HepG2 (cell line): ENCODE measurements at regions not wholly inside any gene's neighbourhood (a gene's known extent, or its start where the extent isn't known, plus 50 kb on each side); places are given as distances from the start of the nearest gene placed in this dataset.

Experiments used
- ATAC-seq: fragments of 200-7000 bp; cut with Tn5 transposase; 3 replicates; pipeline ENCODE4 v1.9.1; 2020; ENCODE audit warnings: mild to moderate bottlenecking, moderate library complexity
- BruUV-seq: library from RNA; stranded (reverse); fragments of 400-500 nt; replicated peaks from 2 replicates; lab custom pipeline; 2021; lab: Mats Ljungman, UMichigan
- CTCF ChIA-PET: fragments of 300-600 bp; formaldehyde crosslinking; extraction: SDS; loops from one replicate; lab custom pipeline; 2021; ENCODE audit warnings: low total read pairs, inconsistent platforms, low intra/inter-chr PET ratio; lab: Yijun Ruan, JAX
- POLR2A ChIA-PET: fragments of 350-600 bp; sonication (Branson Sonifier 250); formaldehyde crosslinking; loops from one replicate; lab custom pipeline; 2020; ENCODE audit warnings: antibody characterized with exemption, inconsistent platforms; lab: Yijun Ruan, JAX
- DNase-seq: peaks from one replicate; pipeline ENCODE4 v3.0.0-alpha.2; 2015; ENCODE audit warnings: low spot score
- FAIRE-seq: peaks from 3 replicates; lab custom pipeline; 2011; peaks lifted over from hg19 to GRCh38; lab: Jason Lieb, UNC
- H2AFZ ChIP-seq: one replicate; pipeline ENCODE4 v1.6.1; 2011; ENCODE audit warnings: low read length, inconsistent platforms
- H3K27ac ChIP-seq: fragments of 300-600 bp; 3 replicates; pipeline ENCODE4 v1.8.0; 2011; ENCODE audit warnings: mixed run types, mild to moderate bottlenecking, mixed read lengths, low read length, inconsistent platforms; ENCODE audit not compliant: insufficient read depth; ENCODE audit errors: extremely low read length
- H3K27me3 ChIP-seq, 2 experiments: fragments of 200-600 bp in 1 of 2; 2 replicates in 1 of 2; 3 replicates in 1 of 2; pipeline versions ENCODE4 v1.6.0 to v1.8.0; 2011; ENCODE audit warnings: low read length in 2 of 2, mild to moderate bottlenecking in 2 of 2, moderate library complexity in 2 of 2, inconsistent platforms in 1 of 2; ENCODE audit not compliant: insufficient read depth in 2 of 2, control insufficient read depth in 1 of 2
- H3K36me3 ChIP-seq, 2 experiments: fragments of 200-600 bp in 1 of 2; replicated peaks in 1 of 2; 2 replicates in 1 of 2; 3 replicates in 1 of 2; pipeline versions ENCODE4 v1.5.1 to v1.8.0; 2011; ENCODE audit warnings: low read length in 2 of 2, inconsistent platforms in 1 of 2; ENCODE audit not compliant: insufficient read depth in 2 of 2, control insufficient read depth in 1 of 2
- H3K4me1 ChIP-seq: 2 replicates; pipeline ENCODE4 v1.5.1; 2012; ENCODE audit warnings: low read length, inconsistent platforms; ENCODE audit not compliant: insufficient read depth
- H3K4me2 ChIP-seq: 2 replicates; pipeline ENCODE4 v1.6.0; 2011; ENCODE audit warnings: low read depth, low read length, inconsistent platforms
- H3K4me3 ChIP-seq, 3 experiments: fragments of 200-600 bp in 1 of 3; sonication (generic), shearing (Covaris generic) in 1 of 3; replicated peaks in 1 of 3; 2 replicates each; pipeline ENCODE4 v1.5.1; 2011 to 2016; ENCODE audit warnings: low read length in 3 of 3, inconsistent platforms in 2 of 3, low read depth in 2 of 3, mild to moderate bottlenecking in 2 of 3, control low read depth in 1 of 3, mixed read lengths in 1 of 3; ENCODE audit not compliant: insufficient read depth in 1 of 3
- H3K79me2 ChIP-seq: one replicate; pipeline ENCODE4 v1.6.1; 2011; ENCODE audit warnings: low read length, inconsistent platforms; ENCODE audit not compliant: insufficient read depth
- H3K9ac ChIP-seq: 2 replicates; pipeline ENCODE4 v1.6.0; 2011; ENCODE audit warnings: mild to moderate bottlenecking, low read depth, low read length, inconsistent platforms; ENCODE audit not compliant: insufficient read depth
- H3K9me3 ChIP-seq: 2 replicates; pipeline ENCODE4 v1.5.1; 2012; ENCODE audit warnings: mild to moderate bottlenecking, low read length
- H4K20me1 ChIP-seq: 2 replicates; pipeline ENCODE4 v1.6.0; 2011; ENCODE audit warnings: inconsistent platforms, mild to moderate bottlenecking, low read length, moderate library complexity; ENCODE audit not compliant: insufficient read depth
- AKAP8 ChIP-seq: sonication (generic); formaldehyde crosslinking; IDR thresholded peaks from 2 replicates; pipeline ENCODE4 v1.5.1; 2020; ENCODE audit warnings: mild to moderate bottlenecking, missing genetic modification reagents
- KLF11 ChIP-seq: IDR thresholded peaks from 2 replicates; pipeline ENCODE4 v1.6.1; 2016; ENCODE audit warnings: missing compliant biosample characterization
- MTERF4 ChIP-seq: sonication (generic); formaldehyde crosslinking; IDR thresholded peaks from 2 replicates; pipeline ENCODE4 v1.8.0; 2023; ENCODE audit warnings: mild to moderate bottlenecking, missing genetic modification reagents
- ONECUT2 ChIP-seq: sonication (generic); formaldehyde crosslinking; IDR thresholded peaks from 2 replicates; pipeline ENCODE4 v1.4.0; 2020; ENCODE audit warnings: missing genetic modification reagents
- SP4 ChIP-seq: sonication (generic); formaldehyde crosslinking; IDR thresholded peaks from 2 replicates; pipeline ENCODE4 v1.8.1; 2023; ENCODE audit warnings: mild to moderate bottlenecking, missing genetic modification reagents
- ZBTB21 ChIP-seq: sonication (generic); formaldehyde crosslinking; IDR thresholded peaks from 2 replicates; pipeline ENCODE4 v1.4.0; 2020; ENCODE audit warnings: missing genetic modification reagents
- ZBTB38 ChIP-seq: sonication (generic); formaldehyde crosslinking; IDR thresholded peaks from 2 replicates; pipeline ENCODE4 v1.5.1; 2020; ENCODE audit warnings: mild to moderate bottlenecking, missing genetic modification reagents
- ZNF407 ChIP-seq: sonication (generic); formaldehyde crosslinking; IDR thresholded peaks from one replicate; pipeline ENCODE4 v1.5.1; 2020; ENCODE audit warnings: mild to moderate bottlenecking, missing genetic modification reagents; ENCODE audit errors: not compliant biosample characterization
- WGBS: methylation state at CpG from one replicate; pipeline ENCODE4 v1.1.6; 2017; ENCODE audit warnings: low lambda C conversion rate; 5-methylcytosine and 5-hydroxymethylcytosine counted together
- in situ Hi-C: cut with HindIII; loops from 2 replicates; pipeline ENCODE4 v1.10.0; 2017; ENCODE audit warnings: low pct_unique_long_range_greater_than_20kb; ENCODE audit not compliant: extremely low pct_ligation_motif_present
- intact Hi-C: fragments of 100-400 bp; cut with micrococcal nuclease; formaldehyde crosslinking; loops from one replicate; pipeline ENCODE4 v1.10.0; 2022; ENCODE audit not compliant: unreplicated experiment

- Histone ChIP-seq H3K9me3 (no peaks in the 10 kb centered on the region), H3K4me1 (no peaks in the 10 kb centered on the region), H3K4me3 (no peak overlapping the region), H2AFZ (no peak overlapping the region), H3K27me3 (no peaks in the 10 kb centered on the region), H3K4me2 (no peak overlapping the region), H4K20me1 (no peaks in the 10 kb centered on the region), H3K9ac (no peak overlapping the region), H3K79me2 (no peaks in the 10 kb centered on the region), H3K36me3 (no peaks in the 10 kb centered on the region), H3K27ac (no peak overlapping the region)
- TF ChIP-seq KLF11 (CRISPR knock-in tag) (no peak), ZBTB21 (CRISPR knock-in tag) (no peak), AKAP8 (CRISPR knock-in tag) (no peak)
- CTCF ChIA-PET: no interaction called here
- intact Hi-C loops (no loop called here), in situ Hi-C loops (no loop called here)
- WGBS: 22% methylated on average over 4 of the region's 8 CpGs
- FAIRE-seq: no peak
- POLR2A ChIA-PET: no interaction called here
- ATAC-seq: no peak
- no TSS peak for BruUV-seq
- DNase-seq: no peak
Observed at GRCh38 chr5:136666970-136667620, 301.8 kb upstream of the TRPC7 start.

- intact Hi-C loops (no loop called here), in situ Hi-C loops (no loop called here)
- Histone ChIP-seq H3K9me3 (no peaks in the 10 kb centered on the region), H3K36me3 (no peaks in the 10 kb centered on the region), H4K20me1 (no peaks in the 10 kb centered on the region), H3K4me3 (no peak overlapping the region), H3K9ac (no peak overlapping the region), H3K4me1 (no peaks in the 10 kb centered on the region), H3K27me3 (no peaks in the 10 kb centered on the region), H3K27ac (no peak overlapping the region), H2AFZ (no peak overlapping the region), H3K4me2 (no peak overlapping the region), H3K79me2 (no peaks in the 10 kb centered on the region)
- WGBS: 0% methylated on average over 1 of the region's 1 CpG
- CTCF ChIA-PET: no interaction called here
- POLR2A ChIA-PET: no interaction called here
- DNase-seq (no peak), ATAC-seq (no peak), FAIRE-seq (no peak)
- no TSS peak for BruUV-seq
- no peak for TF ChIP-seq MTERF4
- TF ChIP-seq SP4 (CRISPR knock-in tag): no peak
- no peak for TF ChIP-seq ONECUT2 (CRISPR knock-in tag)
- no peak for TF ChIP-seq ZNF407
- TF ChIP-seq ZBTB38 (CRISPR knock-in tag): no peak
Observed at GRCh38 chr5:136665331-136665730, 300.0 kb upstream of the TRPC7 start.
